NCI-H69 (cell line): ENCODE measurements at regions not wholly inside any gene's neighbourhood (a gene's known extent, or its start where the extent isn't known, plus 50 kb on each side); places are given as distances from the start of the nearest gene placed in this dataset.

Source experiments
- DNase-seq: peaks from one replicate; lab custom pipeline; 2025; lab: John Stamatoyannopoulos, UW

DNA sequence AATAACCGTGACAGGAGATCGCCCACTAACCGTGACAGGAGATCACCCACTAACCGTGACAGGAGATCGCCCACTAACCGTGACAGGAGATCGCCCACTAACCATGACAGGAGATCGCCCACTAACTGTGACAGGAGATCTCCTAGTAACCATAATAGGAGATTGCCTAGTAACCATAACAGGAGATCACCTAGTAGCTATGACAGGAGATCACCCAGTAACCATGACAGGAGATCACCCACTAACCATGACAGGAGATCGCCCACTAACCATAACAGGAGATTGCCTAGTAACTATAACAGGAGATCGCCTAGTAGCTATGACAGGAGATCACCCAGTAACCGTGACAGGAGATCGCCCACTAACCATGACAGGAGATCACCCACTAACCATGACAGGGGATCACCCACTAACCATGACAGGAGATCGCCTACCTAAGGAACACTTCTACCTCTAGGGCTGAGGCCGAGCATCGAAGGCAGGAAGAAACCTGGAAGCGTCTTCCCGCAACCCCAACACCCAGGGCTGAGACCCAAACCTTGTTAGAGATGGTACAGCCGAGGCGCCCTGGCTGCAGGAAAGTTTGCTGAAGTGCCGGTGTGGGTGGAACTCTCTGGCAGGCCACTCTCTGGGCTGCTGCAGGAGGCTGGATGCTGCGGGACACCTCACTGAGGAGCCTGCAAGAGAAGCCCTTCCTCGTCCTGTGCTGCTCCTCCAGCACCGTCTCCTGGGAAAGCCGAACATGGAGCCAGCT, 67.5 kb upstream of the THY1 start:
- no peak for DNase-seq

DNA sequence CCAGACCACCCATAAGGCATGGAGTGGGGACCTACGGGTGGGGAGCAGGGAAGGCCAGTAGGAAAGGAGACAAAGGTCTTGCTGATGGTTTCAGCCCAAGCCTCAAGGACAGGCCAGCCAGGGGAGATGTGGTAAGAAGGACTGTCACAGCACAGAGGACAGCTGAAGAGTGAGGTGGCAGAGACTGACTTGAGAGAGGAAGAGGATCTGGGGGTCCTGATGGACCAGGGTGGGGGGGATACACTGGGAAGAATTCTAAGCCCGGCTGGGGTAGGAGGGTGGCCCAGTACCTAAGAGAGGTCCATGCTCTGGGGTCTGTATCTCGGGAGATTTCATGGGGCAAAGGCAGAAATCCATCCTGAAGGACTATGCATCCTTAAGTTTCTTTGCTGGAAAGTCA, 66.1 kb upstream of the THY1 start:
- no peak for DNase-seq

DNA sequence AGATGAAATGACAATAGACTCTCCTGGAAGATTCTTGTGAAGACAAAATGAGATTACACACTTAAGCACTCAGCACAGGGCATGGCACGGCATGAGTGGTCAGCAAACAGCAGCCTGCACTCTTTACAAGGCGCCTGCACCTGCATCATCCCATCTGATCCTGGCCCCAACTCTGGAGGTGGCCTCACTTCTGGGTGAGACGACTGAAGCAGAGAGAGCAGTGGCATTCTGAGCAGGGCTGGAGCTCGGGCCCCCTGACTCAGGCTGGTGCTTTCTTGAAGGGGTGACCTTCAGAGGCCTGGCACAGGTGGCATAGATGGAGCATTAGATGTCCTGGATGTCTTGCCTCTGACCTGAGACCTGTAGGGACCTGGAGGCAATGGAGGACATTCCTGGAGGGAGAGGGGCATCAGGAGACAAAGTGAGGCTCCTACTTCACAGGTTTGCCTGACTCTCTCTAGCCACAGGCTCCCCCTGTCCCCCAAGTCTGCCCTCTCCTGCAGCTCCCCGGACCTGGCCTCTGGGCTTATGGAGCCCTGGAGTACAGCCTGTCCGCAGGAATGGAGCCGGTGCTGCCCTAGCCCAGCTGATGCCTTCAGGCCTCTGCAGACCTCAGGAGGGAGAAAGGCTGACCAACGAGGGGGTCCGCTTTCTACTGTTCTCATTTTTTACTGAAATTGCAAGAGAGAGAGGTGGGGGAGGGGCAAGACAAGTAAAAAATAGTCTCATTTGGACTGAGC, 65.5 kb upstream of the THY1 start:
- no peak for DNase-seq

DNA sequence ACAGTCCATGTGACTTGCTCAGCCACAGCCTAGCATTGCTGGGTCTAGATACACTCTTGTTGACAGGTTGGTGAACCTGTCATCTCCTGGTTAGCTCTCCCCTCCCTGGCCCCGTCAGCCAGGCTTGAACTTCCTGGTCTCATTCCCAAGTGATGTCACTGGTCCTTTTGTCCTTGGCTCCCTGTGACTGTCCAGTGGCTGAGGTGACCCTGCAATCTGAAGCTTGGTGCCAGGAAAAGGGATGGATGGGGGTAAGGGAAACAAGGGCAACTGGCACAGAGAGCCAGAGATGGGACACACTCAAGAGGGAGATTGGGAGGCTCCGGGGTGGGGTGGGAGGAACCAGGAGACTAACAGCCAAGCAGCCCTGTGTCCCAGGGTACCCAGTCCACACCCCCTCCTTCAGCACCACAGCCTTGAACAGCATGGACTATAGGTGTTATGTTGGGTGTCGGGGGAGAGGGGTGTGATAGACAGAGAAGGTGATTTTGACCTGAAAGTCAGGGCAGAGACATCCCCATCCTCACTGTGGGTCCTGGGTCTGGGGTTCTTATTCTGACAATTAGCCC, 63.8 kb upstream of the THY1 start:
- DNase-seq, result no peak

DNA sequence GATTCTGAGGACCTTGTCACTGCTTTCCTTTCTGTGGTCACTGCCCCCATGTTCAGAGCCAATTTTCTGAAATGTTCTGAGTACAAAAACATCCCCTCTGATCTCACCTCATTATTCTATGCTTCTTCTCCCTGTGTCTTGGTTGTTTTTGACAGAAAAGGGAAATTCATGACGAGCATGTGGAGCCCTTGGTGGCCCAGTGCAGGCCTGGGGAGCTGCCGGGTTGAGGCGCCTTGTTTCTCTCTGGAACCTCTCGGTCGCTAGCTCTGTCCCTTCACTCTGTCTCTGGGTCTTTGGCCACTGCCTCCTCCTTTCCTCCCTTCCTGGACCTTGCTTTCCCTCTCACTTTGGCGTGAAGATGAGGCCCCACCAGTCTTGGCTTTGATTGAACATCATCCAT, 63.0 kb upstream of the THY1 start:
- no peak for DNase-seq

DNA sequence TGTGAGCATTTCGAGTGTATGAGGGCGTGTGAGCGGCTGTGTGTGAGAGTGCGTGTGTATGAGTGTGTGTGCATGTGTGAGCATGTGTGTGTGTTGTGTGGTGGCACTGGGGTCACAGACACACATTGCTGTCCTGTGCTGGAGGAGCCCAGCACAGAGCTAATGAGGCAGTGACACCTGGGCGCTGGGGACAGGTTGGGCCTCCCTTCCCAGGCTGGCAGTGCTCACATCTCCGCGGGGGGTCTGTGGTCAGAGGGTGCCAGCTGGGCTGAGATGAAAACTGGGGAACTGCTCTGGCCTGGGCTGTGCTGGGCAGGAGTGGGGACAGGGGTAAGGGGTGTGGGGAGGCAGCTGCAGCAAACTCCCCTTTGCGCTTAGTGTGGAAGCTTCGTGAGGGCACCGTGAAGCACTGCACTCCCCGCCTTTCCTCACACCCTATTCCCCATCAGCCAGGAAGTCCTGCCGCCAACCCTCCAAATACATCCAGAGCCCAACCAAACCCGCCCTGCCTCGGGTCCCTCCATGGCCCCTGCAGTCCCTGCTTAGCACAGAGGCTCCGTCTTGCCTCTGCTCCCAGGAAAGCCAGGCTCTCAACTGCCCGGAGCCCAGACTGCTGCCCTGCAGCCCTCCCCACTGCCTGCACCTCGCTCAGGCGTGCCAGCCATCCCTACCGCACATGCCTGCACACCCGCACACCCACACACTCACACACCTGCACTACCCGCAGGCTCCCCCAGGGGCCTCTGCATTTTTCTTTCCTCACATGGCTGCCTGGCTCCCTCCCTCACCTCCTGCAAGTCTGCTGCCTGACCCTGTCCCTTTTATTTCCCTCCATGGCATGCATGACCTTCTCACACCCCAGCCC, 62.0 kb upstream of the THY1 start:
- peak; percentile 42 for DNase-seq

DNA sequence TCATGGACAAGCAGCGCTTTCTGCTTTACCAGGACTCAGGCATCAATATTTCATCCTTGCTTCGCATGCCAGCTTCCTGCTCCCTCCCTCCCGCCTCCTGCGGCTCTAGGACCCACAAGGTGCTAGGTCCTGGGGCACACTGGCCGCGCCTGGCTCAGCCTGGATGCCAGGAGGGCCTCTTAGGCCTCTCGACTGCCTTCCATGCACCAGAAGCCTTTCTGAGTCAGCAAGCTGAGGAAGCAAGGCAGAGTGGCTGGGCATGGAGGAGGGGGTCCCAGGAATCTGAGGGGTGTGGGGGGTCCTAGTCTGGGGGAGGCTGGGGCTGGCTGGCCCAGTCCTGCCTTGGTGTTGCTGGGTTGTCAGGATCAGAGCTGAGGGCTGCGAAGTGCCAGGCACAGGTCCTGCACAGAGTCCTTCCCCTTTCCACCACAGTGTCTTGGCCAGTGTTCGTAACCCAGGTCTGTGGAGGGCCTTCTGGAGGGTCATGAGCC, 61.0 kb upstream of the THY1 start:
- DNase-seq, result no peak

DNA sequence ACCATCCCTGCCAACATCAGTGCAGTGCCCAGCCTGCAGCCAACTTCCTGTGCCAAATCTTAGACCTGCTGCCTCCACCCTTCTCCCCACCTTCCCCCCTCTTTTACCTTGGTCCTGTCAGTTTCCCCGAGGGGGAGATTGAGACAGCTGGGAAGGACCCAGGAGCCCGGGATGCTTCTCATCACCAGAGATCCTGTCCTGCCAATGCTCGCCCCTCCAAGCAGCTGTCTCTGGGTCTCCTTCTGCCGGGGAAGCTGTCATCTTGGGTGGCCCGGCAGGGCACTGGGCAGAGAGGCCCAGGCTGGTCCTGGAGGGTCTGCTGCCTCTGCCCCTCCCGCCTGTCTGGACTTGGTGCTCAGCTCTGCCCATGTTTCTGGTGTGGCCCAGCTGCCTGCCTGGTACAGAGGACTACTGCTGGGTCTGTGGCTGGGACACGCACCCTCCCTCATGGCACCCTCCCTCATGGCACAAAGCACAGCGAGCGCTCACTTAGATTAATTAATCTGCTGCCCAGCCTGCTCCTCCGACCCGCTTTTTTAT, 60.4 kb upstream of the THY1 start:
- no peak for DNase-seq

DNA sequence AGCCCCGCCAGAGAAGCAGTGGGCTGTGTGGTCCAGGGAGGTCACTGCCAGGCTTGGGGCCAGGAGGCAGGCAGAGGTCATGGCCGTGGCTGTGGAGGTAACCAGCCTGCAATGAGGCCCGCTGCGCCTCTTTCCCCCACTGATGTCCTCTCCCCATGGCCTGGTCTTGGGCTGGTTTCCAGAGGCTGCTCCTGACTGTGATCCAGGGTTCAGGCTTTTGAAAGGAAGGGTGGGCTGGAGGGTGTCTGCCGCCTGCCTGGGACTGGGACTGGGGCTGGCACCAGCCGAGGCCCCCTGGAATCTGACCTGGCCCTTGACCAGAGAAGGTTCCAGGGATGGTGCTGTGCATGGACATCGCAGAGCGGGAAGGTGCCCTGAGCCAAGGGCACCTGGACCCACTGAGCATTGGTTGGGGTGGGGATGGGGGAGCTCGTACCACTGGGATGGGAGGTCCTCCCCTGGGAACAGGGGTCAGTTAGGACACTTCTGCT, 59.6 kb upstream of the THY1 start:
- DNase-seq, result no peak

DNA sequence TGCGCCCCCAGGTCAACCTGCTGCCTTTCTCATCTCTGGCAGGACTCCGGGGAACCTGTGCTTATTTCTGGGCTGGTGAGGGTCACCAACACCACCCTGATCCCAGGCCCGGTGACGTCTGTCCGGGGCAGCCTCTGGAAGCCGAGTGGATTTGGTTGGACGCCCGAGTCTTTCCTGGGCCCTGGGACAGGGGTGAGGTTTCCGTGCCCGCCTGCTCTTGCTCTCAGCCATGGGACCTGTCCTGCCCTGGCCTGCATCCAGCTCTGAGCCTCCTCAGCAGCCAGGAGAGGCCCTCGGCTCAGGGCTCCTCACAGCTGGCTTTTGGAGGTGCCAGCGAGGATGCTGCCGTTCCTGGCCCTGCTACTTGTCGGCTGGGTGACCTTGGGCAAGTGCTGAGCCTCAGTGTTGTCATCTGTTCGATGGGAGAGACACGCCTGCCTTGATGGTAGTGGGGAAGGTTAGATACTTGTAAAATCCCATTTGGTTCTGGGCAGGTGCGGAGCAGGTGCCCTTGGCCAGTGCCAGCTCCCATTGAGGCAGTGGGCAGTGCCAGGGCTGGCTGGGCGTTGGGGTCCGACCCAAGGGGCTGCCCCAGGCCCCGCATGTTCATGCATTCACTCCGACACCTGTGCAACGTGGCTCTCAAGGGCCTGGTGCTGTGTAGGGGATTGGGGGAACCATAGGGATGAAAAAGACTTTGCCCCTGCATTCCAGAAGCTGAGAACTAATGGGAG, 58.9 kb upstream of the THY1 start:
- no peak for DNase-seq

DNA sequence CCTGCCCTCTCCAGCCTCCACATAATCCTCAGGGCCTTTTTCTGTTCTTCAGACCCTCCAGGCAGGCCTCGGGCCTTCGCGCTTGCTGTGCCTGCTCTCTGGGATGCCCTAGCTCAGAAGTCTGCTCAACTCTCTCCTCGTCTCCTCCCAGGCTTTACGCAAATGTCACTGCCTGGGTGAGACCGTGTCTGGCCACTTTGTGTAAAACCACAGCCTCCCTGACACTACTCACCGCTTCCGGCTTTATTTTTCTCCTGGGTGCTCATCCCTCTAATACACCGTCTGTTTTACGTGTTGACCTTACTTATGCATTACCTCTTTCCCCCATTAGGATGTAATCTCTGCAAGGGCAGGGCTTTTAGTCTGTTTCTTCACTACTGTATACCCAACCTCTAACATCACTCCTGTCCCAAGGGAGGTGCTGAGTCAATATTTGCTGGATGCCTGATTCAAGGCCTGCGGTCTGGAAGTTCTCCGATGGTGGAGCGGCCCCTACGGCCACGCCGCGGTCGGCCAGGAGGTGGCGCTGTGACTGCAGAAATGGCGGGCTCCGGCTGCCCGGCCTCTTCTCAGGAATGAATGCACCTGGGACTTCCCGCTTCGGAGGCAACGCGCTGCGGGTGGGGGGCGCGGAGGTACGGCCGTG, 58.2 kb upstream of the THY1 start:
- peak; percentile 99 for DNase-seq

DNA sequence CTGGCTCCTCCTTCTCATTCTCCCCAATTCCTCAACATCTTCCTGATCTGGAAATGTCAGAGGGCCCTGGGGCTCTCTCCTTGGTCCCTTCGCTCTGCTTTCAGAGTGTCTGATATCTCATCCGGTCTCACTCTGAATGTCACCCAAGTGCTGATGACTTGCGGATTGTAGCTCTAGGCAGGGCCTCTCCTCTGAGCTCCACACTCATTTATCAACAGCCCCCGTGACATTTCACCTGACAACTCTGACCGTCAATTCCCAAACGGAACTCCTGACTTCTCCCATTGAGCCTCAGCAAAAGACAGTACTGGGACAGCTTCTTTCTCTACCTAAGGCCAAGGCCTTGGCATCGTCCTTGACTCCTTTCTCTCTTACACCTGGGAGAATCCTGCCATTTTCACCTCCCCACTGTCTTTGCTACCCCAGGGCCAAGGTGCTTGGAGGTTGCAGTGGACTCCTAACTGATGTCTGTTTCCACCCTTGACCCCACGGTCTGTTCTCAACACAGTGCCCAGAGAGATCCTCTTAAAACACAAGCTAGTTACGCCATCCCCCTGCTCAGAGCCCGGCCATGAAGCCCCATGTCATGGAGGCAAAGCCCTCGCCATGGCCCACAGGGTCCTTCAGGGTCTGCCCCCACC, 57.5 kb upstream of the THY1 start:
- no peak for DNase-seq

DNA sequence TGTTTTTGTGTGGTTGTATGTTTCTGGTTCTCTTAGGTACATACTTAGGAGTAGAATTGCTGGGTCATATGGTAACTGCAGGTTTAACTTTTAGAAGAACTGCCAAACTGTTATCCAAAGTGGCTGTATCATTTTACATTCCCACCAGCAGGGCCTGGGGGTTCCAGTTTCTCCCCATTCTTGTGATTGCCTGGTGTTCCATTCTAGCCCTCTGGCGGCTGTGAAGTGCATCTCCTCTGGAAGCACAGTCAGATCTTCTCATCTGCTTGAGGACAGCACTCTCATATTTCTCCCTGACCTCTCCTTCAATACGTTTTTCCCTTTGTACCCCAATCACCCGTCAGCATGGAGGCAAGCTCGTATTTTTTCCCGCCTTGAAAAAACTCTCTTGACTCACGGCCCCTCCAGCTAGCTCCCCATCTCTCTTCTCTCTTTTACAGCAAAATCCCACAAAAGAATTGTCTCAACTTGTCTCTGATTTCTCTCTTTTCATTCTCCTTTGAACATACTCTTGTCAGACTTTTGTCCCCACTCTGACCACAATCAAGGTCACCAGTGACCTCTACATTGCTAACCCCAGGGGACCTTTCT, 56.8 kb upstream of the THY1 start:
- no peak for DNase-seq

DNA sequence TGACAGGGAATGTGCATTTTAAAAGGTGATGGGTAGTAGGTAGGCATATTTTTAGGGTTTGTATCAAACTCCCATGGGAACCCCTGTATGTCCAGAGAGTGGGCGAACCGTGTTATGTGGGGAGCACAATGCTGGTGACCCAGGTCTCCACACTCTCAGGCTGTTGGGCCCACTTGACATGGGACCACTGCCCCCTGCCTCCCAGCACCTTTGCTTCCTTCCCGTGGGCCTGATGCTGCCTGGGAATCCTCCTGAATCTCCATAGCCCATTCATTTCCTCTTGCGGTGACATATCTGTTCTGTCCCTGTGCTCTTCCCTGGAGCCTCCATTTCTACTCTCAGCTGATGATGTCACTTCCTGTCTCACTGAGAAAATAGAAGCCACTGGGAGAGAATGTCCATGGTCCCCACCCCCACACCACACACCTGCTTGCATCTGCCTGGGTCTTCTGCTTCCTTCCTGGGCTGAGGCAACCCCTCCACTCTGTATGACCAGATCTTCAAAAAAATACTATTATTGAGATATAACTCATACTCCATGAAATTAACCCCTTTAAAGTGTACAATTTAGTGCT, 55.8 kb upstream of the THY1 start:
- DNase-seq, result peak; percentile 27

DNA sequence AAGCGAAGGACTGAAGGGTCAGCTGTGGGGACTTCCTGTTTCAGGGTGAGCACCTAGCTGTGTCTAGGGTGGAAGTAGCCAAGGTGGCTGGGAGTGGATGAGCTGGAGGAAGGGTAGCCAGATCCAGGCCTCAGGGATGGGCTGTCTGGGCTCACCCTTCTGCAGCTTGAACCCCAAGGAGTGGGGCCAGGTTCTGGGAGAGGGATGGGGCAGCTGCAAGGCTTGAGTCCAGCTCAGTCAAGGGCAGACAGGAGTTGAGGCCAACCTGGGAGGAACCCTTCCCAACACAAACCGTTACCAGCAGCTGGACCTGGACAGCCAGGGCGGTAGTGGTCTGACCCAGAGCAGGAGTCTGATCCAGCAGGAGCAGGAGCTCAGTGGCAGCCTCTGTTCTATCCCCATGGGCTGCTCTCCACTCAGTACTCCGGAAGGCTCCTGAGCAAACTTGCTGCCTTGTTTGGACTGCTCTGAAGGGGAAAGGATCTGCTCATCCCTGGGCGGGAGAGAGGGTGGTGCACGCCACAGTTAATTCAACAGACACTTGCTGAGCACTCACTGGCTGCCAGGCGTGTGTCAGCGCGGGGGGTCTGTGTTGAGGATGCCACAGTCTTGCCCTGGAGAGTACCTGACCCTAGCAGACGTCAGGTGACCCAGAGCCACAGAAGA, 53.8 kb upstream of the THY1 start:
- DNase-seq, result no peak

DNA sequence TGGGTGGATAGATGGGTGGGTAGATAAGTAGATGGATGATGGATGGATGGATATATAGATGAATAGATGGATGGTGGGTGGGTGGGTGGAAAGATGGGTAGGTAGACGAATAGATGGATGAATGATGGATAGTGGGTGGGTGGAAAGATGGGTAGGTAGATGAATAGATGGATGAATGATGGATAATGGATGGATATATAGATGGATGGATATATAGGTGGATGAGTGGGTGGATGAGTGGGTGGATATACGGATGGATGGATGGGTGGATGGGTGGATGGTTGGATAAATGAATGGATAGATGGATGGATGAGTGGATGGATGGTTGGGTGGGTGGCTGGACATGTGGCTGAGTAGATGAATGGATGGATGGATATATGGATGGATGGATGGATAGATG, 53.1 kb upstream of the THY1 start:
- no peak for DNase-seq

DNA sequence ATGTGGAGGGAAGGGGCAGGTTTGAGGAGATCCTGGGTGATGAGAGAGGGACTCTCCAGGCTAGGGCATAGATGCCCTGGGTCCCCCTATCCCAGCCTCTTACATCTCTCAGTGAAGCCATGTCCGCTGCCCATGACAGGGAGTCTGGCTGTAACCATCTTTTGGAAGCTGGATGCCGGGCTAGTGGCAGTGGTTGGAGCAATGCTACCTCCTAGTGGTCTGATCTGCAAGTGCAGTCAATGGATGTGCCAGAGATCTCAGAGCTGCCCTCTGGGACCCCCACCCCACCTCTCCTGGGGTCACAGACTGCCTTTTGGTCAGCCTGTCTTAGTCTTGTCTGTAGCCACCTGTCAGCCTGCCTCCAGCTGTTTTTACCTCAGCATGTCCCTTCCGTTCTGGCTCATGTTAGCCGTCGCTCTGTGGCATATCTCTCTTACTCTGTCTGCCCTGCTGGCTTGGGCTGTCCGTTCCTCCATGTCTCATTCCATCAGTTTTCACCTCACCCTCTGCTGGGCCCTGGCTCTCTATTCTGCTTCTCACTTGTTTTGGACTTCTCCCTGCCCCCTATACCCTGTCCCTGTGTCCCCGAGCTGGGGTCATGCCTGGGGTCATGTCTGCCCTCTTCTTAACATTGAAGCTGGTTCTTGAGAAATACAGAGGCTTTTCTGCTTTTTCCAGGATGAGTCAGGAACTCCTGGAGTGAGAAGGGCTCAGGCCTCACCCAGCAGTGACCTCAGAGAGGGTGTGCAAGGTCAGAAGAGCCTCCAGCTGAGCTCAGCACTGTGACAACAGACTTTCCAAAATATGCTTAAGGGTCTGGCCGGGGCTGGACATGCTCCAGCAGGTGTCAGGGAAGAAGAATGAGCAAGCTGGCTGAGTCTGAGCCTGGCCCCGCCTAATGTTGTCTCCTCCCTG, 52.0 kb upstream of the THY1 start:
- peak; percentile 73 for DNase-seq
